ENCODE measurements at regions not wholly inside any gene's neighbourhood (a gene's known extent, or its start where the extent isn't known, plus 50 kb on each side); places are given as distances from the start of the nearest gene placed in this dataset.
A peak's percentile ranks its signal among the peaks of the same experiment; 100 is the strongest.
"Not testable (repeated sequence)": the region's sequence is repeated elsewhere in the genome, so short reads cannot be mapped to it uniquely, and the experiment has no call there.

DNA sequence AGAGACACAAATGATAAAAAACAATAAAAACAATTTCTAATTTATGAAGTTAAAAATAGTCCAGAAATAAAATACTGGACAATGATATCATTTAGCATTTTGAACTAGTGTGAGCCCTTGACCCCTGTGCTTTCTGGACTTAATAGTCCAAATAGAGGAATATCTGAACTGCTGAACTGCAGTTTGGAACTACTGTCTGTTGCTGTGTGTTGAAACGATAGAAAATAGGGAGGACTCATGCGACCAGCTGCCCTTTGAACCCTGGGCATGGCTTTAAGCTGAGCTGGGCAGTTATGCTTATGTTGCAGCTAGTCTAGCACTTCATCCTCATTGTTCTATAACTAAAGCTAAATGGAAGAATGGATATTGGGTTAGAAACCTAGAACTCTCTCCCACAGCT, 99.5 kb downstream of the FMR1NB start:
- TF ChIP-seq, protein P1, sequence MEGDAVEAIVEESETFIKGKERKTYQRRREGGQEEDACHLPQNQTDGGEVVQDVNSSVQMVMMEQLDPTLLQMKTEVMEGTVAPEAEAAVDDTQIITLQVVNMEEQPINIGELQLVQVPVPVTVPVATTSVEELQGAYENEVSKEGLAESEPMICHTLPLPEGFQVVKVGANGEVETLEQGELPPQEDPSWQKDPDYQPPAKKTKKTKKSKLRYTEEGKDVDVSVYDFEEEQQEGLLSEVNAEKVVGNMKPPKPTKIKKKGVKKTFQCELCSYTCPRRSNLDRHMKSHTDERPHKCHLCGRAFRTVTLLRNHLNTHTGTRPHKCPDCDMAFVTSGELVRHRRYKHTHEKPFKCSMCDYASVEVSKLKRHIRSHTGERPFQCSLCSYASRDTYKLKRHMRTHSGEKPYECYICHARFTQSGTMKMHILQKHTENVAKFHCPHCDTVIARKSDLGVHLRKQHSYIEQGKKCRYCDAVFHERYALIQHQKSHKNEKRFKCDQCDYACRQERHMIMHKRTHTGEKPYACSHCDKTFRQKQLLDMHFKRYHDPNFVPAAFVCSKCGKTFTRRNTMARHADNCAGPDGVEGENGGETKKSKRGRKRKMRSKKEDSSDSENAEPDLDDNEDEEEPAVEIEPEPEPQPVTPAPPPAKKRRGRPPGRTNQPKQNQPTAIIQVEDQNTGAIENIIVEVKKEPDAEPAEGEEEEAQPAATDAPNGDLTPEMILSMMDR (IDR thresholded peaks at IDR 0.05) = no peak
- no peak for TF ChIP-seq ZFX (IDR thresholded peaks at IDR 0.05; ENCODE audit: borderline replicate concordance)

DNA sequence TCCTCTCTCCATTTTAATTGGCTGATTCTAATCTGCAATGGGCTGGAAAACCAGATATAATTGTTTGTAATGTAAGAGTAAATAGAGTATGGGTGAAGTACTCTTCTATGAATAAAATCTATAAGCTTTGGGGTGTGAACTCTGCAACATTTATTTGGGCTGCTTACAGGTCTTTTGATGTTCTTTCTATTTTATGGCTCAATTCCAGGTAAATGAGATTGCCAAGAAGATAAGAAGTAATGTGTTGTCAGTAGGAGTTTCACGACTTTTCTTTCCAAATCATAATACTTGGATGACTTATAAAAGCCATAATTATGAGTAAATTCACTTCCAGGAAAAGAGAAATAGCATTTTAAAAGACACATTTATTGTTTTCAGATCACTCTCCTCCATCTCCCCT, 103.5 kb downstream of the FMR1NB start:
- H3K27ac ChIP-seq = no peak overlapping the region
- TF ChIP-seq ZFX (IDR thresholded peaks at IDR 0.05; ENCODE audit: borderline replicate concordance) = no peak
- TF ChIP-seq, protein P1 (IDR thresholded peaks at IDR 0.05) = no peak

More for the DNA sequence above, 99.5 kb downstream of the FMR1NB start:
- no peak overlapping the region for H3K27ac ChIP-seq

DNA sequence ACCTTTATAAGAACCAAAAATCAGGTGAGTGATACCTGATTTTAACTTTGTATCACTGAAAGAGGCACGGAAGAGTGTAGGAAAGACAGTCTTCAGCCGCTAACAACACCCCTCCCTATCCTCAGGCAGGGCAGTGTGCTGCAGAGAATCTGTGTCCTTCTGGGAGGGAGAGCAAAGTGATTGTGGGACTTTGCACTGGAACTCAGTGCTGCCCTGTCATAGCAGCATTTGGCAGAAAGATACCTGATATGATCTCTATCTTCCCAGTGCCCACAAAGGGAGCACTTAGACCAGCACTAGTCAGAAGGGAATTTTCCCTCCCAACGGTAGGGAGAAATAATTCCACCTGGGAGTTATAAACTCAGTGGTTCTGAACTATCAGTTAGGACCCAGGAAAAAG, 139.0 kb downstream of the FMR1NB start:
- TF ChIP-seq ZFX (IDR thresholded peaks at IDR 0.05; ENCODE audit: borderline replicate concordance) = no peak
- TF ChIP-seq, protein P1 (IDR thresholded peaks at IDR 0.05) = no peak
- no peak overlapping the region for H3K27ac ChIP-seq

- no peak overlapping the region for H3K27ac ChIP-seq
- TF ChIP-seq ZFX (IDR thresholded peaks at IDR 0.05; ENCODE audit: borderline replicate concordance) = no peak
- TF ChIP-seq, protein P1 (IDR thresholded peaks at IDR 0.05) = no peak
Measured at GRCh38 chrX:148120999-148121623, 140.0 kb downstream of the FMR1NB start.

- not testable (repeated sequence) for H3K27ac ChIP-seq
Measured at GRCh38 chrX:148128872-148129505, 147.9 kb downstream of the FMR1NB start.

GRCh38 chrX:148133105-148133725, 152.1 kb downstream of the FMR1NB start:
- TF ChIP-seq ZFX (IDR thresholded peaks at IDR 0.05; ENCODE audit: borderline replicate concordance) = no peak
- TF ChIP-seq, protein P1 (IDR thresholded peaks at IDR 0.05) = peak; percentile 28; the same call in 1 of the 2 replicates
- H3K27ac ChIP-seq = no peak overlapping the region

DNA sequence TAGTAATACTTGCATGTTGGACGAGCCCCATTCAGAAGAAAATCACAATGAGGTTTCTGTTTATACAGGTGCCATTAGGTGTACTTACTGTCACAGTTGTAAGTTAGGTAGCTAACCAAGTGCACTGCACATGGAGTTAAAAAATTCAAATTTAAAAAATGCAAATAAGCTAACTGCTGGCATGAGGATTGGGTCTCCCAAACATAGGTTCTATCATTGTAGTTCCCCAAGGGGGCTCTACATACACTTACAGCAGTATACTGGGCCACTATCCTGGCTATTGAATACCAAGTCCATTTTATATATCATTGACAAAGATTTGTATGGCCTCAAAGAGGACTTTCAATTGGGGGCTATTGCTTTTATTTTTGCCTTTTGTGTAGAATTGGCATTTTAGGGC, 153.4 kb downstream of the FMR1NB start:
- no peak for TF ChIP-seq ZFX (IDR thresholded peaks at IDR 0.05; ENCODE audit: borderline replicate concordance)
- TF ChIP-seq, protein P1 (IDR thresholded peaks at IDR 0.05) = no peak
- H3K27ac ChIP-seq = no peak overlapping the region

Data from 22Rv1 (cell line).